Lower lobe of right lung (tissue), 2 donors: ENCODE measurements at regions not wholly inside any gene's neighbourhood (a gene's known extent, or its start where the extent isn't known, plus 50 kb on each side); places are given as distances from the start of the nearest gene placed in this dataset.

Experiments used
- ATAC-seq, 2 donors: fragments of 200-7000 bp; cut with Tn5 transposase; one replicate each; pipeline ENCODE4 v1.9.1; 2020 to 2022; ENCODE audit warnings: mild to moderate bottlenecking in 2 of 2, moderate library complexity in 2 of 2
- DNase-seq: peaks from one replicate; pipeline ENCODE4 v3.0.0-alpha.2; 2020
- H3K27ac ChIP-seq: fragments of 200-600 bp; one replicate; pipeline ENCODE4 v1.8.0; 2022
- H3K27me3 ChIP-seq: fragments of 200-600 bp; one replicate; pipeline ENCODE4 v1.8.0; 2022; ENCODE audit warnings: low read depth
- H3K36me3 ChIP-seq: fragments of 200-600 bp; one replicate; pipeline ENCODE4 v1.8.0; 2022; ENCODE audit warnings: mild to moderate bottlenecking
- H3K4me1 ChIP-seq: fragments of 200-600 bp; one replicate; pipeline ENCODE4 v1.8.0; 2022
- H3K4me3 ChIP-seq: fragments of 200-600 bp; one replicate; pipeline ENCODE4 v1.8.0; 2022; ENCODE audit warnings: mild to moderate bottlenecking
- H3K9me3 ChIP-seq: fragments of 200-600 bp; one replicate; pipeline ENCODE4 v1.8.0; 2022
- intact Hi-C: fragments of 100-400 bp; cut with DNase I; formaldehyde crosslinking; loops from one replicate; pipeline ENCODE4 v1.11.0; 2022
- TF ChIP-seq, protein P1 (sequence below): fragments of 200-600 bp; IDR thresholded peaks from one replicate; pipeline ENCODE4 v1.8.0; 2022; ENCODE audit warnings: antibody characterized with exemption, mild to moderate bottlenecking
- donor health status: DM: no; HTN: yes; CAD: no; lungs with severe emphysema.

DNA sequence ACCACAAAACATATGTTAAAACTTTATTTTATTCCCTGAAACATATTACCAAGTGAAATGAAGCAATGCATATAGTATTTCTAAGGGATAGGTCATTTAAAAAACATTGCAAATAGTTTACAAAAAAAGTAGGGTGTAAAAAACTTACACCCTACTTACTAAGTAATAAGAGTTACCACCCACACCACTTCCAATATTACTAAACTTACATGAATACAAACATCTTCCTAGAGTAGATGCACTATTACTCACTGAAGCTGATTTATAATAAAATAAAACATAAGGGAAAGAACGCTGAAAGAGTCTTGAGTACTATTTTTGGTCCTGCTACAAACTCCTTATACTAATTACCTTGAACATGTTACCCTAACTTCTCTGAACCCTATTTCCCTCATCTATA lies 289.4 kb downstream of the HINT1 start:
- TF ChIP-seq, protein P1, sequence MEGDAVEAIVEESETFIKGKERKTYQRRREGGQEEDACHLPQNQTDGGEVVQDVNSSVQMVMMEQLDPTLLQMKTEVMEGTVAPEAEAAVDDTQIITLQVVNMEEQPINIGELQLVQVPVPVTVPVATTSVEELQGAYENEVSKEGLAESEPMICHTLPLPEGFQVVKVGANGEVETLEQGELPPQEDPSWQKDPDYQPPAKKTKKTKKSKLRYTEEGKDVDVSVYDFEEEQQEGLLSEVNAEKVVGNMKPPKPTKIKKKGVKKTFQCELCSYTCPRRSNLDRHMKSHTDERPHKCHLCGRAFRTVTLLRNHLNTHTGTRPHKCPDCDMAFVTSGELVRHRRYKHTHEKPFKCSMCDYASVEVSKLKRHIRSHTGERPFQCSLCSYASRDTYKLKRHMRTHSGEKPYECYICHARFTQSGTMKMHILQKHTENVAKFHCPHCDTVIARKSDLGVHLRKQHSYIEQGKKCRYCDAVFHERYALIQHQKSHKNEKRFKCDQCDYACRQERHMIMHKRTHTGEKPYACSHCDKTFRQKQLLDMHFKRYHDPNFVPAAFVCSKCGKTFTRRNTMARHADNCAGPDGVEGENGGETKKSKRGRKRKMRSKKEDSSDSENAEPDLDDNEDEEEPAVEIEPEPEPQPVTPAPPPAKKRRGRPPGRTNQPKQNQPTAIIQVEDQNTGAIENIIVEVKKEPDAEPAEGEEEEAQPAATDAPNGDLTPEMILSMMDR: no peak
- Histone ChIP-seq H3K4me1 (no peaks in the 10 kb centered on the region), H3K27ac (no peak overlapping the region), H3K27me3 (no peaks in the 10 kb centered on the region), H3K36me3 (no peaks in the 10 kb centered on the region), H3K9me3 (no peaks in the 10 kb centered on the region), H3K4me3 (no peak overlapping the region)
- intact Hi-C loops: no loop called here
- ATAC-seq (no peak), DNase-seq (no peak)

DNA sequence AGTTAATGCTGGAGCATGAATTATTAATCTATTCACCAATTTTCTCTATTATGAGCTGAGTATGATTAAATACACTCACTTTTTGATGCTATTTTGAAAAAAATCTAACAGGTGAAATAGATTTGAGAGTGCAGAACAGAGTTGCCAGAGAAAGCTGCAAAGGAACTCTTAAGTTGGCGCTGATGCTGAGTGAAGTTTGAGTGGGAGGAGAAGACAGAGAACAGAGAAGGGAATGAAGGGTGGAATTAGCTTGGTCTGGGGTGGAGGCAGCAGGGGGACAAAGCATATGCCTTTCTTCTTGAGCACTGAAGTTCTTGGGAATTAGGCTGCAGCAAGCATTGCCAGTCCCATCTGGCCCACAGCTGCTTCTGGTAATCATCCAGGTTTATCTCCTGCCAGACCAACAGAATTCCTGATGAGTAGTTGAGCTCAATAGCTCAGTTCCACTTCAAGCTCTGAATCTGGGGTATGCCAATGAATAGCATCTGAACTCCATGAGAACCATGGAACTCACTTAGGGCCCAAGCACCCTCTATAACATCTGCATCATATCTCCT lies 290.1 kb downstream of the HINT1 start:
- intact Hi-C loops: no loop called here
- H3K27ac ChIP-seq: no peak overlapping the region
- no peak for ATAC-seq

DNA sequence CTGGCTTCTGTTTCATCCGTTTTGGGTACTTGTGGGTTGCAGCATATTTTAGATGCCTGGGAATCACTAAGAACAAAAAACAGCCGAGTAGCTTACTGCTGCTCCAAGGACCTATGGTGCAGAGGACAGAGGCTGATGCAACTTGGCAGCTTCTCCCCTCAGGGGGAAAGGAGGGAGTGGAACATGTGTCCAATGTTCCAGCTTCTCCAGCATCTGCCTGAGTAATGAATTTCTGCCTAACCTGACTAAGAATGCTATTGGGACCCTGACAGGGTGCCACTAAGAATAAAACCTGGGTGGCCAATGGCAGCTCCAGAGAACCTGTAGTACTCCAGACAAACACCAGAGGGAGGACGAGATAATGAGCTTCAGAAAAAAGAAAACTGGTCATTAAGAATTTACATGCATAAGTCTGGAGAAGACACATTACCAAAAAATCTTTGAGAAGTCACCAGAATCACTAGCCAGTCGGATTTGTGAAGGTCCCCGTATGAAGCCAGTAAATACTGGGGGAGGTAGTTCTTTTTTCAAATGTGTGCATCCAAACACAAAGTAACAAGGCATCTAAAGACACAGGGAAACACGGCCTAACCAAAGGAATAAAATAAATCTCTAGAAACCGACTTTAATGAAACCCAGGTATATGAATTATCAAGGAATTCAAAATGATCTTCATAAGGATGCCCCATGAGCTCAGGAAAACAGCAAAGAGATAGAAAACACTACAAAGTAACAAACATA lies 293.5 kb downstream of the HINT1 start:
- no peaks in the 10 kb centered on the region for H3K27me3 ChIP-seq
- TF ChIP-seq, protein P1: peak; percentile 64
- ATAC-seq (peak in 1 of 2 donors; percentile 29), DNase-seq (no peak)
- no peak overlapping the region for H3K4me3 ChIP-seq
- H3K9me3 ChIP-seq: no peaks in the 10 kb centered on the region
- no peaks in the 10 kb centered on the region for H3K36me3 ChIP-seq
- H3K4me1 ChIP-seq: no peaks in the 10 kb centered on the region
- intact Hi-C loops: no loop called here
- no peak overlapping the region for H3K27ac ChIP-seq

More for the DNA sequence above, 290.1 kb downstream of the HINT1 start:
- H3K4me1 ChIP-seq: no peaks in the 10 kb centered on the region
- H3K9me3 ChIP-seq: no peaks in the 10 kb centered on the region
- H3K4me3 ChIP-seq: no peak overlapping the region
- no peak for DNase-seq
- no peaks in the 10 kb centered on the region for H3K27me3 ChIP-seq
- TF ChIP-seq, protein P1: no peak
- no peaks in the 10 kb centered on the region for H3K36me3 ChIP-seq

DNA sequence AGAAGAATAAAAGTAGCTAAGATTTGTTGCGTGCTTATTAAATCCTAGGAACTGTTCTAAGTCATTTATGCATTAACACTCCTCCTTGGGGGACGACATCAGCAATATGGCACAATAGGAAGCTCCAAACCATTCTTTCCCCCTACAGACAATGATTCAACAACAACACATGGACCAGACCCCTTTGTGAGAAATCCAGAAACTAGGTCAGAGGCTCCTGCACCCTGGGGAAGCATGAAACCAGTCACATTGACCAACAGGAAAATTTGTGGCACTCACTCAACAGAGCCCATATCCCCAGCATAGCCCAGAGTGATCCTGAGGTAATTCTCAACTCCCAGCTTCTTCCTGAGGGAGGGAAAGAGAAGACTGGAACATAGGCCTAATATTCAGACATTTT lies 294.4 kb downstream of the HINT1 start:
- intact Hi-C loops: no loop called here
- Histone ChIP-seq H3K9me3 (no peaks in the 10 kb centered on the region), H3K4me1 (no peaks in the 10 kb centered on the region), H3K27me3 (no peaks in the 10 kb centered on the region), H3K4me3 (no peak overlapping the region), H3K27ac (no peak overlapping the region), H3K36me3 (no peaks in the 10 kb centered on the region)
- TF ChIP-seq, protein P1: no peak
- ATAC-seq (no peak), DNase-seq (no peak)

DNA sequence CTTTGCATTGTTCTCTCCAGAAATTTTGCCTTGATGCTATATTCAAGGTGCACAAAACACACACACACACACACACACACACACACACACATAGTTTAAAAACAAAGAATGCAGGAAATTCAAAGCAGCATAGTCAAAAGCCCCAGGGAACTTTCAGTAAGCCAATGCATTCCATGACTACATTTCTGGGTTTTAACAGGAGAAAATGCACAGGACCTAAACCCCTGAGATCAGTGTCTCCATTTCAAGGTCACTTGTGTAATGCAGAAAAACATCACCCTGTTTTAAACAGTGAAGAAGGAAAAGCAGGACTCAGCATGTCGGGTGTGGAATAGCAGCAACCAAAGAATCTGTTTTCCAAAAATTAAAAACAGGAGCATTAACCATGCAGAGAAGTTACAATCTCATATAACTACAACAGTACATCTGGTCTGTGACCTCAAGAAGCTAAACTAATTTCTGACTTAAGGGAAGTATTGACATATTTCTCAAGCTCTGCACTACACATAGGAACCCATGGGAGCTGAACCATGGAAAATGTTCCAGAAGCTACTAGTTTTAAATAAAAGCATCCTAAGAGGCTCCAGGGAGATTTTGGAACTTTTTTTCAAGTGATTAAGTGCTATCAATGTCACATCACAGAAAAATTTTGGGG lies 296.7 kb downstream of the HINT1 start:
- intact Hi-C loops: no loop called here
- Histone ChIP-seq H3K9me3 (no peaks in the 10 kb centered on the region), H3K36me3 (no peaks in the 10 kb centered on the region), H3K4me1 (no peaks in the 10 kb centered on the region), H3K27ac (no peak overlapping the region), H3K4me3 (no peak overlapping the region), H3K27me3 (no peaks in the 10 kb centered on the region)
- TF ChIP-seq, protein P1: no peak
- DNase-seq (no peak), ATAC-seq (no peak)
